Panc1 (cell line): ENCODE measurements at regions not wholly inside any gene's neighbourhood (a gene's known extent, or its start where the extent isn't known, plus 50 kb on each side); places are given as distances from the start of the nearest gene placed in this dataset.

Source experiments
- ATAC-seq: fragments of 200-7000 bp; cut with Tn5 transposase; 2 replicates; pipeline ENCODE4 v1.9.1; 2020; ENCODE audit warnings: mild to moderate bottlenecking, moderate library complexity
- BruUV-seq: library from RNA; stranded (reverse); fragments of 400-500 nt; replicated peaks from 2 replicates; lab custom pipeline; 2021; lab: Mats Ljungman, UMichigan
- CTCF ChIA-PET: fragments of 300-600 bp; sonication (Branson Sonifier 250); formaldehyde crosslinking; loops from one replicate; lab custom pipeline; 2022; ENCODE audit warnings: antibody characterized with exemption; lab: Charles Lee
- POLR2A ChIA-PET: fragments of 300-600 bp; sonication (Branson Sonifier 250); formaldehyde crosslinking; loops from one replicate; lab custom pipeline; 2022; ENCODE audit warnings: antibody characterized with exemption; lab: Charles Lee
- DNase-seq: peaks from one replicate; pipeline ENCODE4 v3.0.0-alpha.2; 2010; ENCODE audit warnings: low read depth, low spot score
- H3K27ac ChIP-seq: 2 replicates; pipeline ENCODE4 v1.5.1; 2011; ENCODE audit warnings: mild to moderate bottlenecking, low read length, inconsistent platforms
- H3K27me3 ChIP-seq: fragments of 200-500 bp; sonication (Bioruptor generic); 2 replicates; pipeline ENCODE4 v1.6.0; 2014; ENCODE audit warnings: low read length, inconsistent platforms; ENCODE audit not compliant: control insufficient read depth, insufficient read depth
- H3K36me3 ChIP-seq: fragments of 200-500 bp; sonication (Bioruptor generic); 2 replicates; pipeline ENCODE4 v1.5.1; 2014; ENCODE audit warnings: inconsistent platforms, mild to moderate bottlenecking, low read length, moderate library complexity; ENCODE audit not compliant: control insufficient read depth, insufficient read depth
- H3K4me1 ChIP-seq: 2 replicates; pipeline ENCODE4 v1.5.1; 2011; ENCODE audit warnings: inconsistent platforms, mild to moderate bottlenecking, low read length, moderate library complexity; ENCODE audit not compliant: control insufficient read depth, insufficient read depth
- H3K4me3 ChIP-seq, 2 experiments: 2 replicates each; pipeline ENCODE4 v1.5.1; 2011 to 2012; ENCODE audit warnings: low read depth in 2 of 2, low read length in 2 of 2, mild to moderate bottlenecking in 2 of 2, inconsistent platforms in 1 of 2, moderate library complexity in 1 of 2
- H3K9me3 ChIP-seq: fragments of 200-500 bp; sonication (Bioruptor generic); 2 replicates; pipeline ENCODE4 v1.5.1; 2014; ENCODE audit warnings: low read depth, mild to moderate bottlenecking, inconsistent platforms, low read length, moderate library complexity; ENCODE audit not compliant: control insufficient read depth, insufficient read depth
- POLR2AphosphoS5 ChIP-seq: IDR thresholded peaks from 2 replicates; pipeline ENCODE4 v1.6.1; 2012; ENCODE audit warnings: mild to moderate bottlenecking, low read depth, low read length, moderate library complexity
- REST ChIP-seq, 2 experiments: IDR thresholded peaks; 2 replicates each; pipeline ENCODE4 v1.6.1; 2011 to 2012; ENCODE audit warnings: low read depth in 2 of 2, control low read depth in 1 of 2, low read length in 1 of 2, mild to moderate bottlenecking in 1 of 2, moderate library complexity in 1 of 2; ENCODE audit not compliant: insufficient read depth in 1 of 2
- SIN3A ChIP-seq: IDR thresholded peaks from 2 replicates; pipeline ENCODE4 v1.6.1; 2012; ENCODE audit warnings: low read depth, mild to moderate bottlenecking, low read length, moderate library complexity, borderline replicate concordance; ENCODE audit not compliant: insufficient read depth
- TCF7L2 ChIP-seq: IDR thresholded peaks from 2 replicates; pipeline ENCODE4 v1.6.1; 2011; ENCODE audit warnings: mild to moderate bottlenecking, low read depth, low read length, inconsistent platforms
- in situ Hi-C: cut with HindIII; loops from 2 replicates; pipeline ENCODE4 v1.10.0; 2016; ENCODE audit warnings: low sequenced_read_pairs, low pct_unique_long_range_greater_than_20kb
- intact Hi-C: fragments of 100-400 bp; cut with micrococcal nuclease; formaldehyde crosslinking; loops from one replicate; pipeline ENCODE4 v1.10.0; 2022; ENCODE audit not compliant: unreplicated experiment
- TF ChIP-seq, protein P1 (sequence below): fragments of 450-650 bp; IDR thresholded peaks from 2 replicates; pipeline ENCODE4 v1.5.1; 2017; ENCODE audit warnings: mild to moderate bottlenecking

DNA sequence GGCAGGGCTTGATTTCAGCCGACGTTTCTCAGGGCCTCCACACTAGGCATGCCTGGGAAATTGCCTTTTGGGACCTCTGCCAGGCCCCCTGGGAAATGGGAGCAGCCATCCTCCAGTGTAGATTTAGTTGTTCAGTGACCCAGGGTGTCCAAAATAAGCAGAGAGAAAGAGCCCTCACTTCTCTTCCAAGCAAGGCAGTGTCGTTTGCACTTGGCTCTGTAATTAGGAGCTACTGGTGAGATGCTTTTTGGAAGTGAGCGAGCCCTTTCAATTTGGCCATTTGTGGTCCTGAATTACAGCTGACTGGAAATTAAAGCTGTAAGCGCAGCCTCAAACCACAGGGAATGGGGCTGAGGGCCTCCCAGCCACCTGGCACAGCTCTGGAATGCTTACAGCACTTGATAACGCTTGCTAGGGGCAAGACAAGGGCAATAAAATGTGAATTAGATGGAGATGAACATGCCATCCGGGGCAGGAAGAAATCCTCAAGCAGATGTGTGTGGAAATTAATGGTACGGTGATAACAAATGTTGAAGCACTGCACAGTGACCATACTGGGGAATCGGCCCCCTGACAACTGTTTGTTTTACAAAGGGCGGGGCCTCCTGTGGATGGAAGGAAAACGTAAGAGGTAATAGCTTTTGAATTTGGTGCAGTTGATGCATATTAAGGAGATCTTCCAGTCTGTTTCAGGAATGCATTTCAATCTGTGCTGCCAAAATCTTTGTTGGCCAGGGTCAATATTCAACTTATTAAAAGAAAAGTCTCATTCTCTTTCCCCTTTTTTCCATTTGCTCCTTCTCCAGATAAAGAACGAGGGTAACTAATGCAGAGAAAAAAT lies 173.1 kb downstream of the UXS1 start:
- ATAC-seq (no peak), DNase-seq (no peak)
- in situ Hi-C loops, result no loop called here
- H3K9me3 ChIP-seq, result no peaks in the 10 kb centered on the region
- intact Hi-C loops, result no loop called here
- BruUV-seq, result no TSS peak
- H3K36me3 ChIP-seq, result no peaks in the 10 kb centered on the region
- H3K27ac ChIP-seq, result no peak overlapping the region
- no peaks in the 10 kb centered on the region for H3K4me1 ChIP-seq
- no peaks in the 10 kb centered on the region for H3K27me3 ChIP-seq
- TF ChIP-seq TCF7L2, result no peak
- ChIA-PET POLR2A (no interaction called here), CTCF (interaction anchor here (0.9 kb wide), 1 partner anchor 10 kb away, joined by 5 read pairs; no protein-coding TSS in a partner anchor)
- H3K4me3 ChIP-seq, result no peak overlapping the region

- no peaks in the 10 kb centered on the region for H3K36me3 ChIP-seq
- DNase-seq (no peak), ATAC-seq (no peak)
- no peak overlapping the region for H3K27ac ChIP-seq
- POLR2A ChIA-PET, result no interaction called here
- no peaks in the 10 kb centered on the region for H3K4me1 ChIP-seq
- TF ChIP-seq SIN3A (no peak), POLR2AphosphoS5 (no peak), TCF7L2 (no peak)
- TF ChIP-seq, protein P1, sequence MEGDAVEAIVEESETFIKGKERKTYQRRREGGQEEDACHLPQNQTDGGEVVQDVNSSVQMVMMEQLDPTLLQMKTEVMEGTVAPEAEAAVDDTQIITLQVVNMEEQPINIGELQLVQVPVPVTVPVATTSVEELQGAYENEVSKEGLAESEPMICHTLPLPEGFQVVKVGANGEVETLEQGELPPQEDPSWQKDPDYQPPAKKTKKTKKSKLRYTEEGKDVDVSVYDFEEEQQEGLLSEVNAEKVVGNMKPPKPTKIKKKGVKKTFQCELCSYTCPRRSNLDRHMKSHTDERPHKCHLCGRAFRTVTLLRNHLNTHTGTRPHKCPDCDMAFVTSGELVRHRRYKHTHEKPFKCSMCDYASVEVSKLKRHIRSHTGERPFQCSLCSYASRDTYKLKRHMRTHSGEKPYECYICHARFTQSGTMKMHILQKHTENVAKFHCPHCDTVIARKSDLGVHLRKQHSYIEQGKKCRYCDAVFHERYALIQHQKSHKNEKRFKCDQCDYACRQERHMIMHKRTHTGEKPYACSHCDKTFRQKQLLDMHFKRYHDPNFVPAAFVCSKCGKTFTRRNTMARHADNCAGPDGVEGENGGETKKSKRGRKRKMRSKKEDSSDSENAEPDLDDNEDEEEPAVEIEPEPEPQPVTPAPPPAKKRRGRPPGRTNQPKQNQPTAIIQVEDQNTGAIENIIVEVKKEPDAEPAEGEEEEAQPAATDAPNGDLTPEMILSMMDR, result no peak
- intact Hi-C loops (no loop called here), in situ Hi-C loops (no loop called here)
- no TSS peak for BruUV-seq
- no peaks in the 10 kb centered on the region for H3K27me3 ChIP-seq
- H3K4me3 ChIP-seq, result no peak overlapping the region
- CTCF ChIA-PET, result no interaction called here
- no peaks in the 10 kb centered on the region for H3K9me3 ChIP-seq
These were observed 174.1 kb downstream of the UXS1 start for GRCh38 chr2:106020032-106020431.

DNA sequence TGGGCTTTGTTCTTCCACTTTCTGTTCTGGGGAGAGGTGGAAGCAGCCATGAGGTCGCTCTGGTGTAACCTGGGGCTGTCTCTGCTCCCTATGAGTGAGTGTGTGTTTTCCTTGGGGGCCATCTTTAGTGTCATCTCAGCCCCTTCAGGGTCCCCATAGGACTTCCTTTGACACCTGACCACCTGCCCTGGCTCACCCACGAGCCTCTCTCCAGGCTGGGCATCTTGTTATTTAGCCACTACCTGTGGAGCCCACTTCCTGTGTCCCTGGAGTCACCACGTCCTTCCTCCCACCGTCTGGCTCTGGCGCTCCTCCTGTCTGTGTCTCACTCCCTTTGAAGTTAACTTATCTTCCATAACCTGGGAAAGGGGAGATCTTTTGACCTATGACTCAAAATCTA lies 176.0 kb downstream of the UXS1 start:
- no peak for ATAC-seq
- Histone ChIP-seq H3K4me3 (no peak overlapping the region), H3K27ac (no peak overlapping the region), H3K36me3 (no peaks in the 10 kb centered on the region), H3K27me3 (no peaks in the 10 kb centered on the region), H3K9me3 (no peaks in the 10 kb centered on the region), H3K4me1 (no peaks in the 10 kb centered on the region)
- CTCF ChIA-PET, result no interaction called here
- intact Hi-C loops, result no loop called here
- in situ Hi-C loops, result no loop called here
- no peak for TF ChIP-seq POLR2AphosphoS5
- TF ChIP-seq, protein P1, result no peak
- TF ChIP-seq TCF7L2, result no peak
- TF ChIP-seq SIN3A, result no peak
- no peak for TF ChIP-seq REST (IDR thresholded peaks at IDR 0.05; ENCODE audit: insufficient read depth in 1 of 2, low read depth in 2 of 2, low read length in 1 of 2)
- no TSS peak for BruUV-seq
- DNase-seq, result no peak
- POLR2A ChIA-PET, result no interaction called here
